Embryonic facial prominence (tissue), 1 donor: ENCODE measurements at regions not wholly inside any gene's neighbourhood (a gene's known extent, or its start where the extent isn't known, plus 50 kb on each side); places are given as distances from the start of the nearest gene placed in this dataset.

Experiments
- DNase-seq: peaks from one replicate; pipeline ENCODE4 v3.0.0-alpha.2; 2016; ENCODE audit errors: extremely low spot score

DNA sequence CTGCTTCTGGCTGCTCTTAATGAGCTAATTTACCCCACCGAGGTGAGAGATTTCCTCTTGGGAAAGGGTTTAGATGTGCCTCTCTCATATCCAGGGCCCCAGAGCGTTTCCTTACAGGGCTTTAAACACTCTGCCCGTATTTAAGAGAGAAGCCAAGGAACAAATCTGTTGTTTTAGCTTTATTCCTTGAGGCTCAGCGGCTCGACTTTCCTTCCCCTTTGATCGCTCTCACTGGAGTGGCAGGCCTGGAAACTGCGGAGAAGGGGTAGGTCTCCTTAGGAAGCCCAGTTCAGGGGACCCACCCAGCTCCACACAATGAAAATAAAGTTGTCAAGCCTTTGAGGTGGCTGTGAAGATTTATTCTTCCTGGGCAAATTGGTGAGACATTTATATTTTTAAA is 132.0 kb upstream of the JAG1 start:
- no peak for DNase-seq

DNA sequence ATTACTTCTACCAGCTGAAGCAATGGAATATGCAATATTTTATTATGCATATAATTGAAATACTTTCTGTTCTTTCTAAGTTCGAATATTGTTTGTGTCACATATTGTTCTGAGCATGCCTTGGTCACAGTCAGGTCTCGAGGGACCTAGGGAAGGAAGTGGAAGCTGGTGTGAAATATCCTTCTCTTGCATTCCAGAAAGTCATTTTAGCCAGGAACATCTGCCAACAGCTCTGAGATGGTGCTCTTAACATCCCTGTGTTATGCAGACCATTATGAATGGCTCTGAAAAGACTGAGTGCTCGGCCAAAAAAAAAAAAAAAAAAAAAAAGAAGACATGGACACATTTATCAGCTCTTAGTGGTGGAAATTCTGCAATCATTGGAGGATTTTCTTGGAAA is 132.7 kb upstream of the JAG1 start:
- no peak for DNase-seq

DNA sequence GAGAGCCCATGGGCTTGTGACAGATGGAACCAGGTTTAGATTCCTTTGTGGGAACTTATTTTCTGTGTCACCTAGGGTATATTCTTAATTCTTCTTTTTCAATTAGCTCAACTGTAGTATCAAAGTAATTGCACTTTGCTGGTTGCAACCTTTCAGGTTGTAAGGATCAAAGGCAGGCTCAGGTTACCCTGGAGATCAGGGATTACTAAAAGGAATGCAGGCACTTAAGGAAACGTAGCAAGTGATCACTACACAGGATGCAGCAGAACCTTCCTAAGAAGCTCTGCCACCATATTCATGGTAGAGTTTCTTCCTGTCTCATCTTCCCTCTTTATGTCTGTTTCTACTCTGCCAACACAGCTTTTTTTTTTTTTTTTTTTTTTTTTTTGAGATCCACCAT is 133.2 kb upstream of the JAG1 start:
- DNase-seq: no peak

DNA sequence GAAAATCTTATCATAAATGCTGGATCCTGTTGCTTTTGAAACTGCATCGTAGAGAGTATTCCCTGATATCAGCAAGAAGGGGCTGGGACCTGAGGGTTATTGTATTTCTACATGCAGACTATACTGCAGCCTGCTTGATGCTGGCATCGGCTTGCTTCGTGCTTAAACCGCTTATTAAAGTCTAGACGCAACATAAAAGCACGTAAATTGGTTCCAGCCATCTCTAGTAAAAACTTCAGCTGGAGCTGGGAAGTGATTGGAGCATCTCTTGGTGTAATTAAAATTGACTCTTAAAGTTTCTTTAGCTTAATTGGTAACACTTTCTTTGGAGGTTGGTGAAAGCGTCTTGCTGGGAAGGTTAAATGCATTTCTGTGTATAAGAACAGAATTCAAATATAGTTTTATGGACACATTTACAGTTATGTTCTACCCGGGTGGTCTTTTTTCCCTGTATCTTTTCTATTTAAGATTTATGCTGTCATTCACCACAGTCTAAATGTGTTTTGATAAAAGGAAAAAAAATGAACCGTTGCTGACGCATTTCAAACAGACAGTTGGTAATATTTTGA is 139.0 kb upstream of the JAG1 start:
- peak; percentile 46 for DNase-seq

DNA sequence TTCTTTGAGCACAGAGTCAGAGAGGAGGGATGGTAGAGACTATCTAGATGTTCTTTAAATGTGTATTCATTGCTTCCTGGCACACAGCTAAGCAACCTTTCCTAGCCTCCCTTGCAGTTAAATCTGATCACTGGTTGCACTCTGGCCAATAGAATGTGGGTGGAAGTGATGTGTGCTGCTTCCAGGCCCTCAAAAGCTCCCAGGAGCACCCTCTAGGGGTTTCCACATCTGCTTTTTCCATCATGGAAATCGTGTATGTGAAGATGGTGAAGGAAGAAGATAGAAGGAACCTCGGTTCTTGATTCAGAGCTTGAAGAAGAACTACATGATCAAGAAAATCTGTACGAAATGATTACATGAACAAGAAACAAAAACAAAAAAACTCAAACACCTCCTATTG is 149.8 kb upstream of the JAG1 start:
- no peak for DNase-seq

DNA sequence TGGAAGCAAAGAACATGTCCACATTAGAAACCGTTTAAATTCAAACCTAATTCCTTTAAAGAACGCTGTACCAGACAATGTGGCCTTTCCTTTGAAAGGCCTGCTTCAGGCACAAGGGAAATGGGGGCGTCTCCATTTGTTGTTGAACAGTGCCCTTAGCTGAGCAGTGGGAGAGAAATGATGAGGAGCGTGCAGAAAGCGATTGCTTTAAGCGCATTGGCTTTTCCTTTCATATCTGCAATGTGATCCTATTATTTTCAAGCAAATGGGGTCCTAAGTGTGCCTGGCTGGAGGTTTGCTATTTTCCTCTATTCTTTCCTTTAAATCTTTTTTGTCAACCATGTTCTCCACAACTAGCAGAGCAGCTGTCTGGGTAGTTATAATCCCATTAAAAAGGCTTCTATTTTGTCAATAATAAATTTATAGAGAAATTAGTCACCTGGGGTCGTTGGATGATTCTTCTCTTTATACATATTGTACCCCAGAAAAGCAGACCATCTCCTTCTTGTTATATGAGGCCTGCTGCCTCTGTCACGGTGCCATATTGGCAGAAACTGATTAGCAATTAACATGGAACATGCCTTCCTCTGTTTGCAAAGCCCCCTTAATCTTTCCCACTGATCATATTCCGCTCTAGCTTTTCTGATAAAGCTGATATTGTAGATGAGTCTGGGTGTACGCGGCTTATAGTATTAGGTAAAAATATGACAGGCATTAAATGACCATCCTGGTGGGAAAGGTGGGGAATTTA is 151.1 kb upstream of the JAG1 start:
- no peak for DNase-seq

DNA sequence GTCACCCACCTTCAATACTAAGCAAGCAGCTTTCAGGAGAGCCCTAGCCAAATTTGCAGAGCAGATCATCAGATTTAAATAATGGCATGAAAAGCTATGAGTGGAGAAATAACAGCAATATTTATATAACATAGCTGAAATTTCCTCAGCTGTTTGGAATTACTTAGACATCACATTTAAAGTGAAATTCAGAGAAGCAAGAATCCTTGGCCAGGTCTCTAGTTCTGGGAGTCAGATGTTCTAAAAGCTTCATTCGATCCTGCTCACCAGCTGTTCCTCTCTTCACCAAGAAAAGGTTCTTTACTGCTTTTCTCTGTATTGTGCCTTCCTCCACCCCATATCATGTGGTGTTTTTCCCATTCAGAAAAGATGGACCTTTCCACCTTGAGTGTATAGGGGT is 152.3 kb upstream of the JAG1 start:
- no peak for DNase-seq

DNA sequence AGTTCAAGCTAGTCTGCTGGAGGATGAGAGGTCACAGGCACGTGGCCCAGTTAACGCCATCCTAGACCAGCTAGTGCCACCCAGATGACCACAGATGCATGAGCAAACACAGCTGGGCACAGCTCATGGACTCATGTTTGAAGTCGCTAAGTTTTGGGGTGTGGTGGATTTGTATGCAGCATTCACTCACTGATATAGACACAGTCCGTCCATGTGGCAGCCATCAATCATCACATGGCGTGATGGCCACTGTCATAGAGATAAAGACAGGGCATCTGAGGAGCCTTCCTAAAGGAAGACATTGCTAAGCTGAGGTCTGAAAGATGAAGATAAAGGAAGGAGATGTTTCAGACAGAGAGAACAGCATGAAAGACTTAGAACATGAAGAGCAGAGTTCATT is 154.4 kb upstream of the JAG1 start:
- DNase-seq: no peak

DNA sequence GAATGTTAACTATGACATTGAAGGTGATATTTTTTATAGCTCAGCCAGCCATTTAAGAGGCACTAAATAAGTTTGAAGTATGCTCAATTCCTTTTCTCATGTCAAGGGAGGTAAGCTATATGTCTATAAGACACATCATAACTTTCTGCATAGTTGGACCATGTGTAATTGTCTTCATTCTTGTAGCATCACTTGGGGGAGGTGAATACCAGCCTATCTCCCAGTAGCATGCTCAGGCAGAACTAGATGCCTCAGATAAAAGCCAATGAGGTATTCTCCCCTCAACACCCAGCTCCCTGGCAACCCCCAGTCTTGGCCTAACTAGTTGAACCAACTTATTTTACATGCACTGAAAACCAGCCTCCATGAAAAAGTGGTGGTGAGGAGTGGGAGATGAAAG is 158.3 kb upstream of the JAG1 start:
- DNase-seq: no peak

DNA sequence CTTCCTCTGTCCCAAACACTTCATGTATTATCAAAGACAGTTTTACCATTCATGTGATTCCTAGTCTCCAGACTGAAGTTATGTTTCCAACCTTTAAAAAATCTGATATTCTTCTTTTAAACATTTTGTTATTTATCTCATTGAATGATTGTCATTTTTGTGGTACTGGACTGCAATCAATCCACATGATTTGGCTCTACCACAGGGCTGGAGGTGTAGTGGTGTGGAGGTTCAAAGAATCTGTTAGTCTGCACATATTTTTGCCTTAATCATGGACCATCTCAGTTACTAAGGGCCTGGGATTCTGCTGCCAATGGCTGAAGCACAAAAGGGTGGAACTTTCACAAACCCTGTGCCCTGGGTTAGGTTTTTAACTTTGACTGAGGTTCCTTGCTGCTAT is 164.1 kb upstream of the JAG1 start:
- DNase-seq: no peak

DNA sequence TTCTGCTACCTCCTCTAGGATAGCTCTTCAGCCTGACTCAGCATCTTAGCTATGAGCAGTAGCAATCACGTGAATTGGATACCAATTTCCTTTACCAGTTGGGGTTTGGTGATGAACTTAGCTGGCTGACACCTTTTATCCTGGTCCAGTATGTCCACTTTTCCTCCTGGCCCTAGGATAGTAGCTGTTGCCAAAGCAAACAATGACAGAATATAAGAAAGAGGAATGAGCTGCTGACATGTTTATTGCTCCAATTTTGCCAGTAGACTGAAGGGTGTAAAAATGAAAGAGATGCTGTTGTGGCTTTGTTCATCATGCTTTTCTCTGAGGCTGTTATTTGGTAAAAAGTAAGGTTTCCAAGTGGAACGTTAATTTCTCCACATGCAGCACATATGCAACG is 168.3 kb upstream of the JAG1 start:
- no peak for DNase-seq

DNA sequence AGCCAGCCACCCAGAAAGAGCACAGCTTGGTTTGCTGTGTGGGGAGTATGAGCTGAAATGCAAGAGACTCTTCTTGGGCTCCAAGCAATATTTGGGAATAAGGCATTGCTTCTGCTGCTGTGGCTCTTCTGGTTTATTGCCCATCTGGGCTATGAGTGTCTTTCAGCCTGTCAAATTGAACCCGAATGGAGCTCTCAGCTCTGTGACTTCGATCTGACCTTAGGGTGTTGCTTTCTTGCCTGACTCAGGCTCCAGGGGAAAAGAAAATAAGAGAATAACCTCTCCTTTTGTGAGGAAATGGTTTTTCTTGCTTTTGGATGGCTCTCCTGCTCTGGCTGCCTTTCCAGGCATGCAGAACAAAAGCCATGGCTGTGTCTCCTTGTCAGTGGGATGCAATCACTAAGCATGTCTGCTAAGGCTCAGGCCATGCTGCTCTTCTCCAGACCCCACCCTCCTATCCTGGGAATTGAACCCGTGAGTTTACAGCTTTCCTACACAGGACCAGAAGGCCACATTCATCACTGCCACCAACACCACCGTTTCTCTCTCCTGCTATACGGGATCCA is 169.4 kb upstream of the JAG1 start:
- no peak for DNase-seq

DNA sequence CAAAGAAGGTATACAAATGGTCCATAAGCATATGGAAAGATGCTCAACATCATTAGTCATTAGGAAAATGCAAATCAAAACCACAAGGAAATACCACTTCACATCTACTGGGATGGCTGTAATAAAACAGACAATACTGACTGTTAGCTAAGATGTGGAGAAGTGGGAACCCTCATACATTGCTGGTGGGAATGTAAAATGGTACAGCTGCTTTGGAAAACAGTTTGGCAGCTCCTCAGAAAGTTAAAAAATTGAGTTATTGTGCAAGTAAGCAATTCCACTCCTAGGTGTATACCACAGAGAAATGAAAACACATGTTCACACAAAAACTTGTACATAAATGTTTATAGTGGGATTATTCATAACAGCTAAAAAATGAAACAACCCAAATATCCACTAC is 173.0 kb upstream of the JAG1 start:
- DNase-seq: no peak

DNA sequence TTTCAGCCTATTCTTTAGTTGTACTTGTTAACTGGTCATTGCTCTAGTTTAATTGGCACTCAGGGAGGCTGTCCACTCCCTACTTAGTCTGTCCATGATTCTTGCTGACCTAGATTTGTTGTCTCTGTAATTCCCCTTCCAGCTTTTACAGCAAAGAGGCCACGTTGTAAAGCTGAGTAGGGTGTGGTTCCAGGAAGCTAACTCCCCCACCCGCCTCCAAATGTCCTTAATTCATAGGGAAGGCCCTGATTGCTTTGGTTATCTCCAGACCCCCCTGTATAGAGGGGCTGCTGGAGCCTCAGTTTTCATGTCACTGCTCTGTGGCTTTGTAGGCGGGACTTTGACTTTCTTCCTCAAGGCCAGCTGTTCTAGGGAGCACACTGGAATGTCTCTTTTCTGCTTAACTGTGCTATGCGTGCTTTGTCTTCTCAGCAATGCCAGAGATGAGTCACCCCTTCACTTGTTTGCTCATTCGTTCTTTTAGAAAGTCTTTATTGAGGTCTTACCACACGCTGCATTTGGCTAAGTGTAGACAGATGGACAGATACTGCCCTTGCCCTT is 175.1 kb upstream of the JAG1 start:
- no peak for DNase-seq

DNA sequence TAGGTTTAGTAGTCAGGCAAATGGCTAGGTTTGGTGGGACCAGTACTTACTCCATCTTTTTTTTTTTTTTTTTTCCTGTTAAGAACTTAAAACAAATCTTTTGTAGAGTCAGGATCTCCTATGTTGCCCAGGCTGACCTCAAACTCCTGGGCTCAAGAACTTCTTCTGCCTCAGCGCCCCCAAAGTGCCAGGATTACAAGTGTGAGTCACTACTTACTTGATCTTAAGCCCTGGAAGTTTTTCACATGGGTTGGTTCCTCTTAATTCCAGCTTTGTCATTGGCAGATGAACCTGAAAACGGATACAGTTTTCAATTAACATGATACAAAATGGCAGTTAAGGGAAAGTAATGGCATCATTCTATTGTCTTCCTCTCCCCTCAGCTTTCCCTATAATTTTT is 179.4 kb upstream of the JAG1 start:
- DNase-seq: no peak

DNA sequence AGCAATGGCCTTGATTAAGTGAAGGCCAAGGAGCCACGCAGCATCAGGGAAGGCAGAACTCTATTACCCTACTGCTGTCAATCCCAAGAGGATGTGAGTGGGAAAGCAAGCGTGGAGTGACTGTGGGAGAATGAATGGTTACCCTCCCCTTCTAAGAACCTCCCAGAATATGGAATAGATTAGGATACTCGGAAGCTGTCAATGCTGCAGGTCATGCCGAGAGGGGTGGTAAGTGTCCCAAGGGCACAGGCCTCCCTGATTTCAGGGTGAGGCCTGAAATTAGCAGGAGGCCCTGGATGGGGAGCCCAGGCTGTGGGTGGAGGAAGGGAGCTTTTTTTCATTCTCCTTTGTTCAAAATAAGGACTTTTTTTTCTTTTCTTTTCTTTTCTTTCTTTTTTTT is 179.9 kb upstream of the JAG1 start:
- no peak for DNase-seq

DNA sequence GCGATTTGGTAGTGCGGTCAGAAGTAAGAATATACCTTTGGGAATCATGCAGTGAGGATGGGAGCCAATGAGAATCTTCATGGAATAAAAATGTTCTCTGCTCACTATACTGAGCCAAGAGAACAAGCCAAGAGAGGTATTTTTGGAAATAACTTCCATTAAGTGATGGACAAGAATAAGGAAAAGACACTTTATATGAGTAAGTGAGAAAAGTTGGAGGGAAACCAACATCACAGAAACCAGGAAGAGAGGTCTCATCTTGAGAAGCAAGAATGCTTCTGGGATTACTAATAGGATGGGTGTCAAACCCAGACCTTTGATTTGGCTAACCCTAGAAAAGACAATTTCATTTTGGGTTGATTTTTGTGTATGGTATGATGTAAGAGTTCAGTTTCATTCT is 181.2 kb upstream of the JAG1 start:
- no peak for DNase-seq

DNA sequence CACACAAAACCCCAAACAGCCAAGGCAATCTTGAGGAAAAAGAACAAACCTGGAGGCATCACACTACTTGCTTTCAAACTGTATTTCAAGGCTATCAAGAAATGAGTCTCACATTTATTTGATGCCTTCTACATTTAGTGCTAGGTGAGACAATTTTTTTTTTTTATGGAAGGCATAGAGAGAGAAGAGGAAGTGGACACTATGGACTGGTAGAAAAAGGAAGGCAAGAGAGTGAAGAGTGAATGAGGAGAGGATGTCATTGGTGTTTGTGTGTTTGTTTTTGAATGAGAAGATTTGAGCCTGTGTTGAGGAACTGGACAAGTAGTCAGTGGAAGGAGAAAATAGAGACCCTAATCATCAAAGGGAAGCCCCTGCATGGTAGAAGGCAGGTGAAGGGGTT is 182.0 kb upstream of the JAG1 start:
- DNase-seq: no peak

DNA sequence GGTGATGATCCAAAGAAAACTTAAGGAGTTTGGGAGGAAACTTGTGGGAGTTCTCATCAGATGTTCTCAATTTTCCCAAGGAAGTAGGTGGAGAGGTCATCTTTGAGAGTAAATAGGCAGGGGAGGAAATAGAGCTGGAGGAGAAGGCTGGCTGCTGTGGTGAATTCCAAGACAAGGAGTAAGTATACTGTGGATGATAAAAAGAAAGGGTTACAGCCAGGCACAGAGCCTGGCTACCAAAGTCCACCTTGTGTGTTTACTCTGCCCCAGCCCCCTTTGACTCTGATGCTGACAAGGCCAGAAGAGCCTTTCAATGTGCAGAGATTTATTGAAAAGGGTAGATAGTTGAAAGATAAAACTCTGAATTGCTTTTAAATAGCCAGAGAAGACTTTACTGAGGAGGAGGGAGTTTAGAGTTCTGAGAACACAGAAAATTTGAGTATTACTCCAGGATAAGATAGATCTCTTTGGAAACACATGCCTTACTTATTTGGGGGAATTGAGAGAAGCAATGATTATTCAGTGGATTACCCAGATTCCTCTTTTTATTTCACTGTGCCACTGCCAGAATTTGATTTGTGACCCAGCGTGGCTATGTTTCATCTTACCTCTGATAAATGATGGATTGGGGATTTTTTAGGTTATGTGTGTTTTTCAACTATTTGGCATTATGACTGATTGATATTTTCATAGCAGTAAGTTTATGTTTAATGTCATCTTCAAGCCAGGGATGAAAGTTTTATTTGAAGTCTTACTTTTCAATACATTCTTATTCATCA is 182.6 kb upstream of the JAG1 start:
- no peak for DNase-seq

DNA sequence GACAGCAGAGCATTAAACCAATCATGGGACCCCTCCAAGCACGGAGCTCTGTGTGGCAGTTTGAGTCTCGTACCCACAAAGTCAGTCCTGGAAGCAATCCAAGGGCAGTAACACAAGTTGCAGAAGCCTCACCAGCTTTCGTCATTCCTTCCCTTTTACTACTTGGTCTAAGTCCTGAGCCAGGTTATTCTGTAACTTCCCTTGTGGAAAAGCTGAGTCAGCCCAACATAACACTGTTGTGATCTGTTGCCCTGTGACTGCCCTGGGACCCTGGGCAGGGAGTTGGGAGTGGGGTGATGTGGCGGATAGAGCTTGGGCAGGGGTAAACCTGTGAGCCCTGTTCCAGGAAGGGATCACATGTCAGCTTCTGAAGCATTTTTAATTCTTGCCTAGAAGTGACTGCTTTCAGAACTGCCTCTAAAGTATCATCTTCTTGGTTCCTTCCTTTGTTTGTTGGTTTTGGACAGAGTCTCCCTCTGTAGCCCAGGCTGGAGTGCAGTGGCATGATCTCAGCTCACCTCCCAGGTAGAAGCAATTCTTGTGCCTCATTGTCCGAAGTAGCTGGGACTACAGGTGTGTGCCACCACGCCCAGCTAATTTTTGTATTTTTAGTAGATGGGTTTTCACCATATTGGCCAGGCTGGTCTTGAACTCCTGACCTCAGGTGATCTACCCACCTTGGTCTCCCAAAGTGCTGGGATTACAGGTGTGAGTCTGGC is 183.7 kb upstream of the JAG1 start:
- DNase-seq: no peak

DNA sequence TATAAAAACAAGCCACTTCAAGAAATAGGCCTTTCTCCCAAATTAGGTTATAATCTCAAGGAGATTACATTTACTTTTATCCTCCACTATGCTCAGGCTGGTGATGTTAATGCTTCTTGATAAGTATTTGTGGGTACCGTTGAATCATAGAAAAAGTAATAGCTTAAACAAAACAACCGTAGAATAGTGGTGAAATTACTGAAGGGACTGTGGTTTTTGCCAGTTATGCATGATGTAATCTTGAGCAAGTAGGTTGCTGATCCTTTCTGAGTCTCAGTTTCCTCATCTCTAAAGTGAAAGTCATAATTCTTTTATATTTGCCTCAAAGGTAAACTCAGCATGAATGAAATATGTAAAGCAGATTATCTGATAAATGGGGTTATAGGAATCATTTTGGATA is 187.3 kb upstream of the JAG1 start:
- DNase-seq: no peak

DNA sequence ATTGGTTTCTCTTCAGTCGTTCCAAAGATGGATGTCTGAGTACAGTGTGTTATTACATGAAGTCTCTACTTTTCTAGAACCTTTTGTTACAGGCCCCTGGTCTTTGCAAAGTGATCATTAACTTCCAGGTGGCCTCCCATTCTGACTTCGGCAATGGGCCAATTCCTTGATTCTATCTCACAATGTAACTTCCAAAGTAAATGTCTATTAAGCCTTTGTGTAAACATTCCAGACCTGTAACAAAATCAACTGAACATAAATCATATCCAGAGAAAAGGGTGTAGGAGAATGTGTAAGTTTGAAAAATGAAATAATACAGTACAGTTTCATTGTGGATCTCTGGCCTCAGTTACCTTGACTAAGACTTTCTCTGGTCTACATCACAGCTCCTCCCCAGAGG is 187.8 kb upstream of the JAG1 start:
- no peak for DNase-seq
